H1 (cell line): ENCODE measurements at regions not wholly inside any gene's neighbourhood (a gene's known extent, or its start where the extent isn't known, plus 50 kb on each side); places are given as distances from the start of the nearest gene placed in this dataset.
"Not testable (repeated sequence)": the region's sequence is repeated elsewhere in the genome, so short reads cannot be mapped to it uniquely, and the experiment has no call there.

Experiments used
- CTCF ChIA-PET: fragments of 300-600 bp; sonication (Branson Sonifier 250); formaldehyde crosslinking; loops from one replicate; lab custom pipeline; 2021; ENCODE audit not compliant: partially characterized antibody; lab: Charles Lee
- POLR2A ChIA-PET: fragments of 300-600 bp; sonication (Branson Sonifier 250); formaldehyde crosslinking; loops from one replicate; lab custom pipeline; 2021; ENCODE audit warnings: inconsistent platforms; ENCODE audit not compliant: partially characterized antibody; lab: Charles Lee
- DNase-seq, 2 experiments: peaks; one replicate each; pipeline versions ENCODE4 v3.0.0 to v3.0.0-alpha.2; 2010 to 2022; ENCODE audit warnings: low spot score in 2 of 2, low read depth in 1 of 2, mixed read lengths in 1 of 2
- FAIRE-seq: peaks from 2 replicates; lab custom pipeline; 2011; peaks lifted over from hg19 to GRCh38; lab: Jason Lieb, UNC
- H2AFZ ChIP-seq: 2 replicates; pipeline ENCODE4 v1.8.1; 2012; ENCODE audit warnings: low read length, inconsistent platforms
- H2AK5ac ChIP-seq: 2 replicates; pipeline ENCODE4 v1.6.1; 2013; ENCODE audit warnings: low read depth, low read length
- H2BK120ac ChIP-seq: replicated peaks from 2 replicates; pipeline ENCODE3; 2013; ENCODE audit warnings: low read depth, low read length, inconsistent platforms
- H2BK12ac ChIP-seq: 2 replicates; pipeline ENCODE4 v1.6.1; 2013; ENCODE audit warnings: low read depth, low read length
- H2BK15ac ChIP-seq: 2 replicates; pipeline ENCODE4 v1.6.1; 2013; ENCODE audit warnings: low read length
- H2BK20ac ChIP-seq: 2 replicates; pipeline ENCODE4 v1.6.1; 2013; ENCODE audit warnings: low read length
- H2BK5ac ChIP-seq: 2 replicates; pipeline ENCODE4 v1.6.1; 2013; ENCODE audit warnings: low read depth, low read length
- H3K14ac ChIP-seq: 2 replicates; pipeline ENCODE4 v1.6.1; 2013; ENCODE audit warnings: inconsistent platforms; ENCODE audit not compliant: insufficient read length
- H3K18ac ChIP-seq: 2 replicates; pipeline ENCODE4 v1.6.1; 2013; ENCODE audit warnings: low read length; ENCODE audit errors: extremely low read depth
- H3K23ac ChIP-seq: 2 replicates; pipeline ENCODE4 v1.6.1; 2013; ENCODE audit warnings: inconsistent platforms; ENCODE audit not compliant: insufficient read length
- H3K23me2 ChIP-seq: 2 replicates; pipeline ENCODE4 v1.6.1; 2013; ENCODE audit warnings: low read depth, low read length
- H3K27ac ChIP-seq: 2 replicates; pipeline ENCODE4 v1.6.1; 2011; ENCODE audit warnings: low read depth, low read length, inconsistent platforms
- H3K27me3 ChIP-seq, 4 experiments: replicated peaks in 1 of 4; 1 replicate in 1 of 4; 2 replicates in 3 of 4; pipeline versions ENCODE4 v1.6.1 to v1.8.1; 2011 to 2013; ENCODE audit warnings: low read length in 3 of 4, mild to moderate bottlenecking in 3 of 4, inconsistent platforms in 2 of 4, mixed read lengths in 2 of 4, moderate library complexity in 1 of 4; ENCODE audit not compliant: control insufficient read depth in 3 of 4, insufficient read depth in 3 of 4; ENCODE audit errors: extremely low read depth in 1 of 4
- H3K36me3 ChIP-seq, 4 experiments: 2 replicates each; pipeline versions ENCODE4 v1.6.1 to v1.8.1; 2011 to 2013; ENCODE audit warnings: mild to moderate bottlenecking in 4 of 4, low read length in 3 of 4, moderate library complexity in 2 of 4, control low read depth in 1 of 4, inconsistent platforms in 1 of 4; ENCODE audit not compliant: insufficient read depth in 4 of 4, control insufficient read depth in 2 of 4
- H3K4ac ChIP-seq: replicated peaks from 2 replicates; pipeline ENCODE3; 2013; ENCODE audit warnings: low read length, low read depth, mixed read lengths, inconsistent platforms; ENCODE audit not compliant: insufficient read length
- H3K4me1 ChIP-seq, 4 experiments: replicated peaks in 1 of 4; 1 replicate in 1 of 4; 2 replicates in 3 of 4; pipeline versions ENCODE4 v1.6.1 to v1.8.1; 2011 to 2013; ENCODE audit warnings: low read length in 3 of 4, inconsistent platforms in 2 of 4, mixed read lengths in 1 of 4; ENCODE audit not compliant: insufficient read depth in 4 of 4, control insufficient read depth in 3 of 4
- H3K4me2 ChIP-seq, 2 experiments: 2 replicates each; pipeline versions ENCODE4 v1.6.1 to v1.8.1; 2011 to 2013; ENCODE audit warnings: low read depth in 2 of 2, low read length in 2 of 2, control low read depth in 1 of 2, inconsistent platforms in 1 of 2, mild to moderate bottlenecking in 1 of 2; ENCODE audit not compliant: insufficient read depth in 1 of 2
- H3K4me3 ChIP-seq, 4 experiments: fragments of 200-600, 300-600 bp in 1 of 4; sonication (generic), shearing (Covaris generic), sonication (Bioruptor Twin) in 1 of 4; 2 replicates each; pipeline versions ENCODE4 v1.5.1 to v1.8.1; 2011 to 2016; ENCODE audit warnings: low read length in 4 of 4, low read depth in 3 of 4, control low read depth in 2 of 4, inconsistent platforms in 2 of 4, mild to moderate bottlenecking in 2 of 4, mixed read lengths in 1 of 4, moderate library complexity in 1 of 4; ENCODE audit not compliant: insufficient read depth in 2 of 4; ENCODE audit errors: extremely low read depth in 1 of 4
- H3K56ac ChIP-seq: replicated peaks from 2 replicates; pipeline ENCODE3; 2013; ENCODE audit warnings: low read depth, mild to moderate bottlenecking, mixed read lengths, low read length, inconsistent platforms; ENCODE audit not compliant: insufficient read length
- H3K79me1 ChIP-seq: 2 replicates; pipeline ENCODE4 v1.6.1; 2013; ENCODE audit warnings: low read depth, low read length, control low read depth
- H3K79me2 ChIP-seq, 2 experiments: 2 replicates each; pipeline versions ENCODE4 v1.6.1 to v1.8.1; 2012 to 2013; ENCODE audit warnings: low read length in 2 of 2, mild to moderate bottlenecking in 2 of 2, inconsistent platforms in 1 of 2; ENCODE audit not compliant: insufficient read depth in 2 of 2, control insufficient read depth in 1 of 2
- H3K9ac ChIP-seq, 4 experiments: replicated peaks in 1 of 4; 1 replicate in 1 of 4; 2 replicates in 3 of 4; pipeline versions ENCODE4 v1.6.1 to v1.8.1; 2011 to 2013; ENCODE audit warnings: low read depth in 3 of 4, low read length in 3 of 4, control low read depth in 2 of 4, mild to moderate bottlenecking in 2 of 4, moderate library complexity in 2 of 4, inconsistent platforms in 1 of 4; ENCODE audit errors: extremely low read depth in 1 of 4
- H3K9me3 ChIP-seq, 2 experiments: 2 replicates each; pipeline versions ENCODE4 v1.6.1 to v1.8.1; 2012 to 2013; ENCODE audit warnings: mild to moderate bottlenecking in 2 of 2, moderate library complexity in 2 of 2, control low read depth in 1 of 2, inconsistent platforms in 1 of 2, low read depth in 1 of 2, low read length in 1 of 2, mixed read lengths in 1 of 2; ENCODE audit not compliant: insufficient read depth in 2 of 2
- H4K20me1 ChIP-seq, 2 experiments: replicated peaks in 1 of 2; 2 replicates each; pipeline versions ENCODE3 to v1.8.1; 2011 to 2013; ENCODE audit warnings: inconsistent platforms in 2 of 2, low read length in 2 of 2, mild to moderate bottlenecking in 1 of 2; ENCODE audit not compliant: insufficient read depth in 2 of 2, control insufficient read depth in 1 of 2
- H4K5ac ChIP-seq: 2 replicates; pipeline ENCODE4 v1.6.1; 2013; ENCODE audit warnings: low read length, low read depth, mixed read lengths, inconsistent platforms; ENCODE audit not compliant: insufficient read length
- H4K8ac ChIP-seq: 2 replicates; pipeline ENCODE4 v1.8.0; 2013; ENCODE audit warnings: mild to moderate bottlenecking, moderate library complexity, low read length, inconsistent platforms; ENCODE audit not compliant: insufficient read depth; ENCODE audit errors: extremely low read depth
- H4K91ac ChIP-seq: replicated peaks from 2 replicates; pipeline ENCODE3; 2013; ENCODE audit warnings: low read length, mixed read lengths, inconsistent platforms; ENCODE audit not compliant: insufficient read length
- WGBS, 2 experiments: shearing (Covaris generic) in 1 of 2; methylation state at CpG; one replicate each; pipeline versions ENCODE4 v1.1.6 to v1.1.7; 2013 to 2015; ENCODE audit warnings: low lambda C conversion rate in 2 of 2, mixed read lengths in 2 of 2, inconsistent platforms in 1 of 2, low coverage in 1 of 2, missing lambda C conversion rate in 1 of 2; ENCODE audit not compliant: insufficient replicate concordance in 2 of 2, insufficient coverage in 1 of 2, insufficient read length in 1 of 2; ENCODE audit errors: extremely low coverage in 1 of 2, missing lambda C conversion rate in 1 of 2; 5-methylcytosine and 5-hydroxymethylcytosine counted together

DNA sequence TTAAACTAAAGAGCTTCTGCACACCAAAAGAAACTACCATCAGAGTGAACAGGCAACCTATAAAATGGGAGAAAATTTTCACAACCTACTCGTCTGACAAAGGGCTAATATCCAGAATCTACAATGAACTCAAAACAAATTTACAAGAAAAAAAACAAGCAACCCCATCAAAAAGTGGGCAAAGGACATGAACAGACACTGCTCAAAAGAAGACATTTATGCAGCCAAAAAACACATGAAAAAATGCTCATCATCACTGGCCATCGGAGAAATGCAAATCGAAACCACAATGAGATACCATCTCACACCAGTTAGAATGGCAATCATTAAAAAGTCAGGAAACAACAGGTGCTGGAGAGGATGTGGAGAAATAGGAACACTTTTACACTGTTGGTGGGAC is 337.6 kb downstream of the ARL4A start:
- H3K9ac ChIP-seq, H4K91ac ChIP-seq, DNase-seq, H3K14ac ChIP-seq, CTCF ChIA-PET, H2BK120ac ChIP-seq, H3K27me3 ChIP-seq, H3K4me3 ChIP-seq, H3K79me1 ChIP-seq, H3K18ac ChIP-seq, H2BK5ac ChIP-seq, H4K8ac ChIP-seq, H3K23me2 ChIP-seq, FAIRE-seq, H3K27ac ChIP-seq, H2AK5ac ChIP-seq, H3K4me2 ChIP-seq, H2AFZ ChIP-seq, H2BK20ac ChIP-seq, H3K4ac ChIP-seq, H3K36me3 ChIP-seq, H3K56ac ChIP-seq, H2BK15ac ChIP-seq, H4K20me1 ChIP-seq, H3K79me2 ChIP-seq, POLR2A ChIA-PET, H2BK12ac ChIP-seq, H4K5ac ChIP-seq, H3K9me3 ChIP-seq, H3K23ac ChIP-seq, H3K4me1 ChIP-seq: not testable (repeated sequence)
- WGBS, 2 experiments: 88% methylated on average over 3 of the region's 3 CpGs; no CpG with 5 or more reads in 1 of the 2 experiments
